Common myeloid progenitor, CD34-positive (primary cell): ENCODE measurements at regions not wholly inside any gene's neighbourhood (a gene's known extent, or its start where the extent isn't known, plus 50 kb on each side); places are given as distances from the start of the nearest gene placed in this dataset.

Experiments
- CTCF ChIA-PET: fragments of 350-600 bp; sonication (Branson Sonifier 250); formaldehyde crosslinking; loops from one replicate; lab custom pipeline; 2021; ENCODE audit warnings: antibody characterized with exemption; lab: Charles Lee
- POLR2A ChIA-PET: fragments of 350-600 bp; sonication (Branson Sonifier 250); formaldehyde crosslinking; loops from one replicate; lab custom pipeline; 2021; ENCODE audit warnings: antibody characterized with exemption; lab: Charles Lee
- DNase-seq, 3 donors: peaks; one replicate each; pipeline versions ENCODE4 v3.0.0 to v3.0.0-alpha.2; 2013
- H3K27ac ChIP-seq, 2 experiments: 1 replicate in 1 of 2; 2 replicates in 1 of 2; pipeline ENCODE4 v1.7.0; 2013; ENCODE audit warnings: inconsistent platforms in 2 of 2, low read length in 2 of 2, mild to moderate bottlenecking in 2 of 2, low read depth in 1 of 2, moderate library complexity in 1 of 2; ENCODE audit not compliant: severe bottlenecking in 2 of 2, insufficient read depth in 1 of 2, poor library complexity in 1 of 2
- H3K27me3 ChIP-seq, 5 experiments: replicated peaks in 2 of 5; 1 replicate in 3 of 5; 2 replicates in 2 of 5; pipeline versions ENCODE4 v1.6.1 to v1.7.0; 2013; ENCODE audit warnings: low read length in 4 of 5, mild to moderate bottlenecking in 2 of 5, moderate library complexity in 2 of 5, inconsistent platforms in 1 of 5; ENCODE audit not compliant: insufficient read depth in 5 of 5, control insufficient read depth in 4 of 5
- H3K36me3 ChIP-seq, 4 experiments: 1 replicate in 2 of 4; 2 replicates in 2 of 4; pipeline versions ENCODE4 v1.6.1 to v1.7.0; 2013; ENCODE audit warnings: low read length in 3 of 4, control low read depth in 1 of 4, mild to moderate bottlenecking in 1 of 4; ENCODE audit not compliant: control insufficient read depth in 4 of 4, insufficient read depth in 4 of 4
- H3K4me1 ChIP-seq, 4 experiments: 1 replicate in 3 of 4; 2 replicates in 1 of 4; pipeline versions ENCODE4 v1.6.1 to v1.7.1; 2013; ENCODE audit warnings: low read length in 3 of 4, mild to moderate bottlenecking in 3 of 4, control low read depth in 1 of 4, inconsistent platforms in 1 of 4, moderate library complexity in 1 of 4; ENCODE audit not compliant: control insufficient read depth in 4 of 4, insufficient read depth in 4 of 4; ENCODE audit errors: control extremely low read depth in 1 of 4
- H3K4me3 ChIP-seq, 7 experiments: 1 replicate in 4 of 7; 2 replicates in 3 of 7; pipeline versions ENCODE4 v1.5.1 to v1.7.0; 2013; ENCODE audit warnings: mild to moderate bottlenecking in 7 of 7, low read length in 6 of 7, moderate library complexity in 6 of 7, inconsistent platforms in 2 of 7, low read depth in 2 of 7, control low read depth in 1 of 7; ENCODE audit not compliant: insufficient read depth in 4 of 7, control insufficient read depth in 1 of 7; ENCODE audit errors: extremely low read depth in 1 of 7
- H3K9me3 ChIP-seq, 5 experiments: 1 replicate in 4 of 5; 2 replicates in 1 of 5; pipeline versions ENCODE4 v1.6.1 to v1.7.1; 2013; ENCODE audit warnings: low read length in 4 of 5, mild to moderate bottlenecking in 2 of 5, inconsistent platforms in 1 of 5, low read depth in 1 of 5, moderate library complexity in 1 of 5; ENCODE audit not compliant: control insufficient read depth in 4 of 5, insufficient read depth in 2 of 5; ENCODE audit errors: control extremely low read depth in 1 of 5
- WGBS: methylation state at CpG from one replicate; pipeline ENCODE4 v1.1.5; 2013; ENCODE audit not compliant: insufficient coverage; 5-methylcytosine and 5-hydroxymethylcytosine counted together

- H3K4me1 ChIP-seq: no peaks in the 10 kb centered on the region
- 85% methylated on average over 2 of the region's 4 CpGs for WGBS
- H3K27me3 ChIP-seq: no peaks in the 10 kb centered on the region
- no peak overlapping the region for H3K27ac ChIP-seq
- no peak for DNase-seq
- no peaks in the 10 kb centered on the region for H3K9me3 ChIP-seq
- H3K36me3 ChIP-seq: no peaks in the 10 kb centered on the region
- POLR2A ChIA-PET: no interaction called here
- H3K4me3 ChIP-seq: no peak overlapping the region
- CTCF ChIA-PET: no interaction called here
Measured at GRCh38 chr1:188706742-188707141, 1770.9 kb downstream of the BRINP3 start.

DNA sequence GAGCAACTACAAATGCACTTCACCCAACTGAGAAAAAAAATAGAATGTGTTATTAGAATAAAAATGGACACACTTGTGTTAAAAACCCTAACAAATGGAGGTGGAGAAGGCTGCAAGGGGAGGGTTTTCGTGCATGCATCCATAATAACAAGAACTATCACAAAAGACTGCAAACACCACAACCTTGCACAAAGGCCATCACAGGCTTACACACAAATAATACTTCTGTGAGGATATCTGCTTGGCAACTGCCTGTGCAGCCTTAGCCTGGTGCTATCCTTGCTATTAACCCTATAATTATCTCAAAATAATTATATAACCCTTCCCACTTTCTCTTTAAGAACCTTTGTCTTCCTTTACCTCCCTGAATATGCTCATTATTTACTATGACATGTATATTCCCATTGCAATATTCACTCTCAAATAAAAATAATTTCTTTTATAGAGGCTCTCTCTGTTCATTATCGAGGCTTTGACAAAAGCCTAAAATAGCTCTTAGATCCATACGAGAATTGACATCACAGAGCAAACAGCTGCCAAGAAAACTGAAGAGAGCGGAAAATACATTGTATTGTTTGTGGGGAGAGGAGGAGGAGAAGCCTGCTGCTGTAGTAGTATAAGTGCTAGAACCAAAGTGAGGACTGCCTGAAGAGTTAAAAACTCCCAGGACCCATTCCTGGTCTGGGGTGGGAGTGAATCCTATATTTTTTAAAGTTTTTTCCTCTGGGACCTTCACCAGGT lies 1768.7 kb downstream of the BRINP3 start:
- DNase-seq: no peak
- no peaks in the 10 kb centered on the region for H3K9me3 ChIP-seq
- 100% methylated on average over 3 of the region's 4 CpGs for WGBS
- H3K36me3 ChIP-seq: no peaks in the 10 kb centered on the region
- H3K4me1 ChIP-seq: no peaks in the 10 kb centered on the region
- POLR2A ChIA-PET: no interaction called here
- no peak overlapping the region for H3K4me3 ChIP-seq
- CTCF ChIA-PET: no interaction called here
- H3K27me3 ChIP-seq: no peaks in the 10 kb centered on the region
- no peak overlapping the region for H3K27ac ChIP-seq

- Histone ChIP-seq H3K9me3 (no peaks in the 10 kb centered on the region), H3K4me3 (no peak overlapping the region), H3K27me3 (no peaks in the 10 kb centered on the region), H3K27ac (no peak overlapping the region), H3K4me1 (no peaks in the 10 kb centered on the region), H3K36me3 (no peaks in the 10 kb centered on the region)
- POLR2A ChIA-PET: no interaction called here
- no CpG with 5 or more reads among the region's 1 CpG for WGBS
- no peak for DNase-seq
- CTCF ChIA-PET: no interaction called here
Measured at GRCh38 chr1:188715566-188715965, 1762.1 kb downstream of the BRINP3 start.

- CTCF ChIA-PET: no interaction called here
- POLR2A ChIA-PET: no interaction called here
- Histone ChIP-seq H3K27me3 (no peaks in the 10 kb centered on the region), H3K27ac (no peak overlapping the region), H3K4me1 (no peaks in the 10 kb centered on the region), H3K9me3 (no peaks in the 10 kb centered on the region), H3K4me3 (no peak overlapping the region), H3K36me3 (no peaks in the 10 kb centered on the region)
- DNase-seq: no peak
- WGBS: no CpG with 5 or more reads among the region's 3 CpGs
Measured at GRCh38 chr1:188719735-188720134, 1757.9 kb downstream of the BRINP3 start.

GRCh38 chr1:188723332-188724020 lies 1754.2 kb downstream of the BRINP3 start:
- Histone ChIP-seq H3K9me3 (no peaks in the 10 kb centered on the region), H3K4me3 (no peak overlapping the region), H3K36me3 (no peaks in the 10 kb centered on the region), H3K27ac (no peak overlapping the region), H3K4me1 (no peaks in the 10 kb centered on the region), H3K27me3 (no peaks in the 10 kb centered on the region)
- no peak for DNase-seq
- 100% methylated on average over 1 of the region's 2 CpGs for WGBS
- ChIA-PET POLR2A (no interaction called here), CTCF (no interaction called here)

DNA sequence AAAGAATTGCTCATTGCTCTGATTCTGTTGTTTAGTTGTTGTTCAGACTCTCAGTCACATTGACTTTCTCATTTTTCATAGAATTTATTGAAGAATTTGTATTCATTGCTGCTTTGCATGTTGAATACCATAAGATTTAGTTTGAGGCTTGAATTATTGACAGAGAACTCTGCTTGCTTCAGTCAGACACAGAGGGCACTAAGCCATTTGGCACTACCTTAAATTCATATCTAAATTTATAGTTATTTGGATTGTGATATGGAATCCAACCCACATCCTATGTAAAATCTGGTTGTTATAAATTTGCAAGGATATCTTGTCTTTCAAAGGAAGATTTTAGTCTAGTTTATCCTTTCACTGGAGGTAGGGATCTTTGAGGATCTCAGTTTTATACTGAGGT lies 1748.6 kb downstream of the BRINP3 start:
- Histone ChIP-seq H3K27me3 (no peaks in the 10 kb centered on the region), H3K27ac (no peak overlapping the region), H3K4me1 (no peaks in the 10 kb centered on the region), H3K36me3 (no peaks in the 10 kb centered on the region), H3K4me3 (no peak overlapping the region), H3K9me3 (no peaks in the 10 kb centered on the region)
- DNase-seq: no peak
- ChIA-PET CTCF (no interaction called here), POLR2A (no interaction called here)

DNA sequence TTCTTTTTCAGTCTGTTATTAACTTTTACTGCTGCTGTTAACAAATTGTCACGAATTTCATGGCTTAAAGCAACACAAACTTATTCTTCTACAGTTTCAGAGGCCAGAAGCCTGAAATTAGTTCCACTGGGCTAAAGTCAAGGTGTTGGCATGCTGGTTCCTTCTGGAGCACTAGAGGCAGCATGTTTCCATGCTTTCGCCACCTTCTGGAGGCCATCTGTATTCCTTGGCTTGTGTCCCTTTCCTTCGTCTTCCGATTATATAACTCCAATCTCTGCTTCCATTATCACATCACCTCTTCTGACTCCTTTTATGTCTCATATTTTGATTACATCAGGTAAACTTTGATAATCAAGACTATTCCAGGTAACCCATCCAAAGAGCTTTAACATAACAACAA lies 1742.1 kb downstream of the BRINP3 start:
- H3K4me3 ChIP-seq: no peak overlapping the region
- ChIA-PET CTCF (no interaction called here), POLR2A (no interaction called here)
- no peaks in the 10 kb centered on the region for H3K27me3 ChIP-seq
- no peaks in the 10 kb centered on the region for H3K9me3 ChIP-seq
- no peak for DNase-seq
- 100% methylated on average over 4 of the region's 4 CpGs for WGBS
- H3K36me3 ChIP-seq: no peaks in the 10 kb centered on the region
- no peak overlapping the region for H3K27ac ChIP-seq
- no peaks in the 10 kb centered on the region for H3K4me1 ChIP-seq
